ENCODE measurements at regions not wholly inside any gene's neighbourhood (a gene's known extent, or its start where the extent isn't known, plus 50 kb on each side); places are given as distances from the start of the nearest gene placed in this dataset.

GRCh38 chr3:73204841-73205240 lies 143.4 kb downstream of the EBLN2 start:
- Histone ChIP-seq H3K4me1 (ENCODE audit: control insufficient read depth, insufficient read depth, low read length, unreplicated experiment) (no peaks in the 10 kb centered on the region), H3K27me3 (ENCODE audit: insufficient read depth, low read length) (peaks cover 22% of the 10 kb centered on the region; the same call in 1 of the 2 replicates), H3K4me3 (ENCODE audit: low read depth, low read length) (no peak overlapping the region), H3K36me3 (ENCODE audit: insufficient read depth, low read length) (no peaks in the 10 kb centered on the region), H3K79me2 (ENCODE audit: control insufficient read depth, insufficient read depth, low read length, unreplicated experiment) (no peaks in the 10 kb centered on the region), H3K27ac (ENCODE audit: low read depth, low read length) (no peak overlapping the region), H2AFZ (ENCODE audit: low read length, unreplicated experiment) (no peak overlapping the region)

- Histone ChIP-seq H3K27me3 (ENCODE audit: insufficient read depth, low read length) (peaks cover 11% of the 10 kb centered on the region; the same call in 1 of the 2 replicates), H3K27ac (ENCODE audit: low read depth, low read length) (no peak overlapping the region), H3K79me2 (ENCODE audit: control insufficient read depth, insufficient read depth, low read length, unreplicated experiment) (no peaks in the 10 kb centered on the region), H3K4me1 (ENCODE audit: control insufficient read depth, insufficient read depth, low read length, unreplicated experiment) (no peaks in the 10 kb centered on the region), H2AFZ (ENCODE audit: low read length, unreplicated experiment) (no peak overlapping the region), H3K36me3 (ENCODE audit: insufficient read depth, low read length) (no peaks in the 10 kb centered on the region), H3K4me3 (ENCODE audit: low read depth, low read length) (no peak overlapping the region)
These were observed 144.6 kb downstream of the EBLN2 start for GRCh38 chr3:73206030-73206429.

GRCh38 chr3:73207946-73208440 lies 146.5 kb downstream of the EBLN2 start:
- Histone ChIP-seq H2AFZ (ENCODE audit: low read length, unreplicated experiment) (no peak overlapping the region), H3K4me3 (ENCODE audit: low read depth, low read length) (no peak overlapping the region), H3K27ac (ENCODE audit: low read depth, low read length) (no peak overlapping the region), H3K4me1 (ENCODE audit: control insufficient read depth, insufficient read depth, low read length, unreplicated experiment) (no peaks in the 10 kb centered on the region), H3K36me3 (ENCODE audit: insufficient read depth, low read length) (no peaks in the 10 kb centered on the region), H3K79me2 (ENCODE audit: control insufficient read depth, insufficient read depth, low read length, unreplicated experiment) (no peaks in the 10 kb centered on the region), H3K27me3 (ENCODE audit: insufficient read depth, low read length) (peaks cover 11% of the 10 kb centered on the region; the same call in 1 of the 2 replicates)

- Histone ChIP-seq H3K4me3 (ENCODE audit: low read depth, low read length) (no peak overlapping the region), H3K36me3 (ENCODE audit: insufficient read depth, low read length) (no peaks in the 10 kb centered on the region), H3K4me1 (ENCODE audit: control insufficient read depth, insufficient read depth, low read length, unreplicated experiment) (peaks cover 4% of the 10 kb centered on the region)
These were observed 149.3 kb downstream of the EBLN2 start for GRCh38 chr3:73210759-73211158.

GRCh38 chr3:73212683-73213082 lies 151.2 kb downstream of the EBLN2 start:
- no peak overlapping the region for H3K27ac ChIP-seq (ENCODE audit: low read depth, low read length)
- peaks cover 4% of the 10 kb centered on the region for H3K4me1 ChIP-seq (ENCODE audit: control insufficient read depth, insufficient read depth, low read length, unreplicated experiment)
- no peaks in the 10 kb centered on the region for H3K27me3 ChIP-seq (ENCODE audit: insufficient read depth, low read length)
- no peak overlapping the region for H2AFZ ChIP-seq (ENCODE audit: low read length, unreplicated experiment)
- no peaks in the 10 kb centered on the region for H3K36me3 ChIP-seq (ENCODE audit: insufficient read depth, low read length)
- H3K79me2 ChIP-seq (ENCODE audit: control insufficient read depth, insufficient read depth, low read length, unreplicated experiment) = no peaks in the 10 kb centered on the region
- no peak overlapping the region for H3K4me3 ChIP-seq (ENCODE audit: low read depth, low read length)

More at GRCh38 chr3:73210759-73211158, 149.3 kb downstream of the EBLN2 start:
- Histone ChIP-seq H2AFZ (ENCODE audit: low read length, unreplicated experiment) (no peak overlapping the region), H3K27me3 (ENCODE audit: insufficient read depth, low read length) (peaks cover 10% of the 10 kb centered on the region; the same call in 1 of the 2 replicates), H3K27ac (ENCODE audit: low read depth, low read length) (no peak overlapping the region), H3K79me2 (ENCODE audit: control insufficient read depth, insufficient read depth, low read length, unreplicated experiment) (no peaks in the 10 kb centered on the region)

GRCh38 chr3:73213896-73214295 lies 152.4 kb downstream of the EBLN2 start:
- no peaks in the 10 kb centered on the region for H3K79me2 ChIP-seq (ENCODE audit: control insufficient read depth, insufficient read depth, low read length, unreplicated experiment)
- H3K4me3 ChIP-seq (ENCODE audit: low read depth, low read length) = no peak overlapping the region
- no peaks in the 10 kb centered on the region for H3K36me3 ChIP-seq (ENCODE audit: insufficient read depth, low read length)
- H3K27ac ChIP-seq (ENCODE audit: low read depth, low read length) = no peak overlapping the region
- H2AFZ ChIP-seq (ENCODE audit: low read length, unreplicated experiment) = no peak overlapping the region
- no peaks in the 10 kb centered on the region for H3K27me3 ChIP-seq (ENCODE audit: insufficient read depth, low read length)
- peaks cover 4% of the 10 kb centered on the region for H3K4me1 ChIP-seq (ENCODE audit: control insufficient read depth, insufficient read depth, low read length, unreplicated experiment)

- Histone ChIP-seq H3K27ac (ENCODE audit: low read depth, low read length) (no peak overlapping the region), H3K27me3 (ENCODE audit: insufficient read depth, low read length) (no peaks in the 10 kb centered on the region), H2AFZ (ENCODE audit: low read length, unreplicated experiment) (no peak overlapping the region), H3K79me2 (ENCODE audit: control insufficient read depth, insufficient read depth, low read length, unreplicated experiment) (no peaks in the 10 kb centered on the region), H3K4me3 (ENCODE audit: low read depth, low read length) (no peak overlapping the region), H3K4me1 (ENCODE audit: control insufficient read depth, insufficient read depth, low read length, unreplicated experiment) (peaks cover 4% of the 10 kb centered on the region), H3K36me3 (ENCODE audit: insufficient read depth, low read length) (no peaks in the 10 kb centered on the region)
These were observed 153.4 kb downstream of the EBLN2 start for GRCh38 chr3:73214846-73215245.

GRCh38 chr3:73215281-73215680 lies 153.8 kb downstream of the EBLN2 start:
- Histone ChIP-seq H3K27ac (ENCODE audit: low read depth, low read length) (no peak overlapping the region), H3K4me3 (ENCODE audit: low read depth, low read length) (no peak overlapping the region), H2AFZ (ENCODE audit: low read length, unreplicated experiment) (no peak overlapping the region)

GRCh38 chr3:73215901-73216300 lies 154.4 kb downstream of the EBLN2 start:
- Histone ChIP-seq H3K4me1 (ENCODE audit: control insufficient read depth, insufficient read depth, low read length, unreplicated experiment) (peaks cover 4% of the 10 kb centered on the region), H3K79me2 (ENCODE audit: control insufficient read depth, insufficient read depth, low read length, unreplicated experiment) (no peaks in the 10 kb centered on the region), H3K27me3 (ENCODE audit: insufficient read depth, low read length) (no peaks in the 10 kb centered on the region), H3K36me3 (ENCODE audit: insufficient read depth, low read length) (no peaks in the 10 kb centered on the region), H3K27ac (ENCODE audit: low read depth, low read length) (no peak overlapping the region), H2AFZ (ENCODE audit: low read length, unreplicated experiment) (no peak overlapping the region), H3K4me3 (ENCODE audit: low read depth, low read length) (no peak overlapping the region)

More at GRCh38 chr3:73215281-73215680, 153.8 kb downstream of the EBLN2 start:
- H3K79me2 ChIP-seq (ENCODE audit: control insufficient read depth, insufficient read depth, low read length, unreplicated experiment) = no peaks in the 10 kb centered on the region
- peaks cover 4% of the 10 kb centered on the region for H3K4me1 ChIP-seq (ENCODE audit: control insufficient read depth, insufficient read depth, low read length, unreplicated experiment)
- no peaks in the 10 kb centered on the region for H3K36me3 ChIP-seq (ENCODE audit: insufficient read depth, low read length)
- no peaks in the 10 kb centered on the region for H3K27me3 ChIP-seq (ENCODE audit: insufficient read depth, low read length)

GRCh38 chr3:73216310-73216709 lies 154.9 kb downstream of the EBLN2 start:
- no peaks in the 10 kb centered on the region for H3K27me3 ChIP-seq (ENCODE audit: insufficient read depth, low read length)
- no peak overlapping the region for H2AFZ ChIP-seq (ENCODE audit: low read length, unreplicated experiment)
- H3K79me2 ChIP-seq (ENCODE audit: control insufficient read depth, insufficient read depth, low read length, unreplicated experiment) = no peaks in the 10 kb centered on the region
- H3K27ac ChIP-seq (ENCODE audit: low read depth, low read length) = no peak overlapping the region
- peaks cover 4% of the 10 kb centered on the region for H3K4me1 ChIP-seq (ENCODE audit: control insufficient read depth, insufficient read depth, low read length, unreplicated experiment)
- no peaks in the 10 kb centered on the region for H3K36me3 ChIP-seq (ENCODE audit: insufficient read depth, low read length)
- H3K4me3 ChIP-seq (ENCODE audit: low read depth, low read length) = no peak overlapping the region

GRCh38 chr3:73222126-73222525 lies 160.7 kb downstream of the EBLN2 start:
- Histone ChIP-seq H2AFZ (ENCODE audit: low read length, unreplicated experiment) (no peak overlapping the region), H3K4me3 (ENCODE audit: low read depth, low read length) (no peak overlapping the region), H3K27me3 (ENCODE audit: insufficient read depth, low read length) (peaks cover 27% of the 10 kb centered on the region), H3K4me1 (ENCODE audit: control insufficient read depth, insufficient read depth, low read length, unreplicated experiment) (no peaks in the 10 kb centered on the region), H3K79me2 (ENCODE audit: control insufficient read depth, insufficient read depth, low read length, unreplicated experiment) (no peaks in the 10 kb centered on the region), H3K27ac (ENCODE audit: low read depth, low read length) (no peak overlapping the region), H3K36me3 (ENCODE audit: insufficient read depth, low read length) (no peaks in the 10 kb centered on the region)
